K562 (cell line): ENCODE measurements at regions not wholly inside any gene's neighbourhood (a gene's known extent, or its start where the extent isn't known, plus 50 kb on each side); places are given as distances from the start of the nearest gene placed in this dataset.

Source experiments
- BHLHE40 ChIP-seq: IDR thresholded peaks from 2 replicates; pipeline ENCODE4 v1.6.1; 2011; ENCODE audit warnings: low read length, improper control_type of control experiment
- MYNN ChIP-seq, 2 experiments: sonication (generic); formaldehyde crosslinking in 1 of 2; IDR thresholded peaks; 2 replicates each; pipeline versions ENCODE4 v1.5.0 to v1.6.1; 2016 to 2020; ENCODE audit warnings: antibody characterized with exemption in 1 of 2, missing genetic modification reagents in 1 of 2
- SIN3A ChIP-seq, 2 experiments: fragments of 150-350 bp in 1 of 2; IDR thresholded peaks; 2 replicates each; pipeline ENCODE4 v1.6.1; 2011 to 2016; ENCODE audit warnings: borderline replicate concordance in 2 of 2, low read depth in 2 of 2, low read length in 2 of 2, mild to moderate bottlenecking in 2 of 2, moderate library complexity in 2 of 2; ENCODE audit not compliant: control insufficient read depth in 1 of 2
- SREBF2 ChIP-seq: sonication (generic); formaldehyde crosslinking; IDR thresholded peaks from 2 replicates; pipeline ENCODE4 v1.4.0; 2020; ENCODE audit warnings: mild to moderate bottlenecking, missing genetic modification reagents

- TF ChIP-seq SREBF2 (CRISPR knock-in tag) (no peak), BHLHE40 (no peak), MYNN (IDR thresholded peaks at IDR 0.05) (no peak), MYNN (CRISPR knock-in tag; IDR thresholded peaks at IDR 0.05) (no peak), SIN3A (IDR thresholded peaks at IDR 0.05; ENCODE audit: borderline replicate concordance in 2 of 2, control insufficient read depth in 1 of 2, low read depth in 2 of 2, low read length in 2 of 2) (no peak)
Measured at GRCh38 chr12:88375306-88376305, 204.7 kb downstream of the KITLG start.
